ENCODE measurements at regions not wholly inside any gene's neighbourhood (a gene's known extent, or its start where the extent isn't known, plus 50 kb on each side); places are given as distances from the start of the nearest gene placed in this dataset.

GRCh38 chr10:131010965-131011575 is 300.5 kb downstream of the TCERG1L start:
- Histone ChIP-seq H3K4me3 (no peak overlapping the region), H3K9me3 (no peaks in the 10 kb centered on the region), H3K4me1 (no peaks in the 10 kb centered on the region), H3K4me2 (no peak overlapping the region), H3K27ac (no peak overlapping the region)
- ATAC-seq: no peak
- no peak for DNase-seq (ENCODE audit: low read depth in 1 of 2, low spot score in 1 of 2)
- ChIA-PET POLR2A (no interaction called here), CTCF (interaction anchor here (1.0 kb wide), 1 partner anchor 16 kb away, joined by 3 read pairs; no protein-coding TSS in a partner anchor)
- 9% methylated on average over 7 of the region's 11 CpGs for WGBS (ENCODE audit: missing lambda C conversion rate)
- TF ChIP-seq KDM5A (IDR thresholded peaks at IDR 0.05) (no peak), FOSL2 (IDR thresholded peaks at IDR 0.05) (no peak), FOSL2 (CRISPR knock-in tag; IDR thresholded peaks at IDR 0.05) (no peak), CEBPB (IDR thresholded peaks at IDR 0.05) (no peak), RFX5 (IDR thresholded peaks at IDR 0.05) (no peak), POLR2AphosphoS2 (conservative IDR thresholded peaks at IDR 0.05; ENCODE audit: low read length) (no peak), MAX (IDR thresholded peaks at IDR 0.05) (no peak), PBX3 (IDR thresholded peaks at IDR 0.05) (no peak), ZSCAN20 (CRISPR knock-in tag; IDR thresholded peaks at IDR 0.05) (no peak), NR3C1 (IDR thresholded peaks at IDR 0.05) (no peak), BHLHE40 (IDR thresholded peaks at IDR 0.05; ENCODE audit: low read depth, low read length) (no peak), CHD2 (IDR thresholded peaks at IDR 0.05; ENCODE audit: low read length, partially characterized antibody) (no peak), REST (IDR thresholded peaks at IDR 0.05) (no peak), ELK1 (IDR thresholded peaks at IDR 0.05; ENCODE audit: low read depth, low read length) (no peak)
- no peak for FAIRE-seq

GRCh38 chr10:131011936-131012640 is 299.4 kb downstream of the TCERG1L start:
- WGBS (ENCODE audit: missing lambda C conversion rate): 0% methylated on average over 4 of the region's 10 CpGs
- FAIRE-seq: no peak
- no peak for TF ChIP-seq HMGXB4 (CRISPR knock-in tag; IDR thresholded peaks at IDR 0.05; ENCODE audit: borderline replicate concordance)
- TF ChIP-seq SMC3 (IDR thresholded peaks at IDR 0.05): no peak
- no peak for TF ChIP-seq HOXB5 (CRISPR knock-in tag; IDR thresholded peaks at IDR 0.05)
- TF ChIP-seq KDM5A (IDR thresholded peaks at IDR 0.05): no peak
- no peak for TF ChIP-seq CEBPB (IDR thresholded peaks at IDR 0.05)
- no peak for TF ChIP-seq FOSL2 (IDR thresholded peaks at IDR 0.05)
- TF ChIP-seq FOSL2 (CRISPR knock-in tag; IDR thresholded peaks at IDR 0.05): no peak
- TF ChIP-seq RCOR1 (IDR thresholded peaks at IDR 0.05; ENCODE audit: low read depth, low read length): no peak
- TF ChIP-seq TFCP2L1 (CRISPR knock-in tag; IDR thresholded peaks at IDR 0.05): no peak
- TF ChIP-seq KDM1A (IDR thresholded peaks at IDR 0.05; ENCODE audit: low read depth): no peak
- TF ChIP-seq ZC3H11A (IDR thresholded peaks at IDR 0.05): no peak
- TF ChIP-seq ELK1 (IDR thresholded peaks at IDR 0.05; ENCODE audit: low read depth, low read length): no peak
- no peak for TF ChIP-seq JUN (IDR thresholded peaks at IDR 0.05)
- TF ChIP-seq FOXS1 (CRISPR knock-in tag; IDR thresholded peaks at IDR 0.05): no peak
- TF ChIP-seq MYC (IDR thresholded peaks at IDR 0.05; ENCODE audit: borderline replicate concordance, low read length): no peak
- TF ChIP-seq ZNF302 (CRISPR knock-in tag; IDR thresholded peaks at IDR 0.05): no peak
- TF ChIP-seq JUNB (IDR thresholded peaks at IDR 0.05): no peak
- TF ChIP-seq BHLHE40 (IDR thresholded peaks at IDR 0.05; ENCODE audit: low read depth, low read length): no peak
- no peak for TF ChIP-seq MAFK (IDR thresholded peaks at IDR 0.05; ENCODE audit: partially characterized antibody)

More at GRCh38 chr10:131011936-131012640, 299.4 kb downstream of the TCERG1L start:
- ChIA-PET POLR2A (no interaction called here), CTCF (no interaction called here)
- Histone ChIP-seq H3K9me3 (no peaks in the 10 kb centered on the region), H3K4me3 (no peak overlapping the region), H3K4me1 (no peaks in the 10 kb centered on the region), H3K4me2 (no peak overlapping the region), H3K27ac (no peak overlapping the region)
- ATAC-seq: no peak
- no peak for DNase-seq (ENCODE audit: low read depth in 1 of 2, low spot score in 1 of 2)

All from A549 (cell line).